ENCODE measurements at regions not wholly inside any gene's neighbourhood (a gene's known extent, or its start where the extent isn't known, plus 50 kb on each side); places are given as distances from the start of the nearest gene placed in this dataset.

GRCh38 chr1:194640322-194640721 lies 1453.9 kb upstream of the B3GALT2 start:
- ChIA-PET CTCF (no interaction called here), POLR2A (no interaction called here)
- DNase-seq (ENCODE audit: low read depth in 1 of 2, low spot score in 1 of 2) = no peak
- WGBS (ENCODE audit: missing lambda C conversion rate) = 26% methylated on average over 2 of the region's 2 CpGs
- FAIRE-seq = no peak
- no peak overlapping the region for H3K27ac ChIP-seq
- H3K9me3 ChIP-seq = no peaks in the 10 kb centered on the region
- no peak overlapping the region for H3K4me3 ChIP-seq
- no peak for ATAC-seq
- no peak overlapping the region for H3K4me2 ChIP-seq
- no peaks in the 10 kb centered on the region for H3K4me1 ChIP-seq
- TF ChIP-seq BHLHE40 (IDR thresholded peaks at IDR 0.05; ENCODE audit: low read depth, low read length) (no peak), MAFK (IDR thresholded peaks at IDR 0.05; ENCODE audit: partially characterized antibody) (no peak), FOXS1 (CRISPR knock-in tag; IDR thresholded peaks at IDR 0.05) (no peak), ZNF302 (CRISPR knock-in tag; IDR thresholded peaks at IDR 0.05) (no peak), KDM1A (IDR thresholded peaks at IDR 0.05; ENCODE audit: low read depth) (no peak)

- no peak for ATAC-seq
- no peak overlapping the region for H3K4me3 ChIP-seq
- H3K4me1 ChIP-seq = no peaks in the 10 kb centered on the region
- DNase-seq (ENCODE audit: low read depth in 1 of 2, low spot score in 1 of 2) = no peak
- TF ChIP-seq MAZ (IDR thresholded peaks at IDR 0.05; ENCODE audit: borderline replicate concordance, low read depth, low read length) (no peak), MAFK (IDR thresholded peaks at IDR 0.05; ENCODE audit: partially characterized antibody) (no peak), JUN (IDR thresholded peaks at IDR 0.05) (no peak), EP300 (IDR thresholded peaks at IDR 0.05) (no peak), POLR2A (IDR thresholded peaks at IDR 0.05; ENCODE audit: low read length) (no peak), SMC3 (IDR thresholded peaks at IDR 0.05) (no peak)
- ChIA-PET CTCF (no interaction called here), POLR2A (no interaction called here)
- FAIRE-seq = no peak
- H3K4me2 ChIP-seq = no peak overlapping the region
- WGBS (ENCODE audit: missing lambda C conversion rate) = 41% methylated on average over 2 of the region's 2 CpGs
- no peaks in the 10 kb centered on the region; the same call in 2 of the 3 replicates for H3K9me3 ChIP-seq
- H3K27ac ChIP-seq = no peak overlapping the region
Observed at GRCh38 chr1:194629011-194629410, 1442.6 kb upstream of the B3GALT2 start.

- WGBS (ENCODE audit: missing lambda C conversion rate) = 83% methylated on average over 2 of the region's 4 CpGs
Observed at GRCh38 chr1:194624833-194625232, 1438.4 kb upstream of the B3GALT2 start.

GRCh38 chr1:194618101-194618500 lies 1431.7 kb upstream of the B3GALT2 start:
- ChIA-PET POLR2A (no interaction called here), CTCF (interaction anchor here (1.2 kb wide), 1 partner anchor 9 kb away, joined by 3 read pairs; no protein-coding TSS in a partner anchor)
- FAIRE-seq = no peak
- TF ChIP-seq CHD4 (IDR thresholded peaks at IDR 0.05; ENCODE audit: borderline replicate concordance) (no peak), CTCF (IDR thresholded peaks at IDR 0.05) (no peak), RARB (CRISPR knock-in tag; IDR thresholded peaks at IDR 0.05) (no peak), FOXS1 (CRISPR knock-in tag; IDR thresholded peaks at IDR 0.05) (no peak), CEBPB (IDR thresholded peaks at IDR 0.05) (no peak), RFX5 (IDR thresholded peaks at IDR 0.05) (no peak), RAD21 (conservative IDR thresholded peaks at IDR 0.05 in 1 of 2, IDR thresholded peaks at IDR 0.05 in 1 of 2) (no peak), ATOH8 (CRISPR knock-in tag; IDR thresholded peaks at IDR 0.05; ENCODE audit: low read depth) (no peak), E2F6 (IDR thresholded peaks at IDR 0.05; ENCODE audit: borderline replicate concordance, low read depth) (no peak), CBX8 (IDR thresholded peaks at IDR 0.05) (no peak), TP53 (CRISPR knock-in tag; IDR thresholded peaks at IDR 0.05) (no peak), HOXB5 (CRISPR knock-in tag; IDR thresholded peaks at IDR 0.05) (no peak), RCOR1 (IDR thresholded peaks at IDR 0.05; ENCODE audit: low read depth, low read length) (no peak), RNF2 (IDR thresholded peaks at IDR 0.05; ENCODE audit: borderline replicate concordance, low read depth) (no peak), BHLHE40 (IDR thresholded peaks at IDR 0.05; ENCODE audit: low read depth, low read length) (no peak)
- TF ChIP-seq, protein P1, sequence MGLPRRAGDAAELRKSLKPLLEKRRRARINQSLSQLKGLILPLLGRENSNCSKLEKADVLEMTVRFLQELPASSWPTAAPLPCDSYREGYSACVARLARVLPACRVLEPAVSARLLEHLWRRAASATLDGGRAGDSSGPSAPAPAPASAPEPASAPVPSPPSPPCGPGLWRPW (IDR thresholded peaks at IDR 0.05) = no peak
- TF ChIP-seq, protein P2, sequence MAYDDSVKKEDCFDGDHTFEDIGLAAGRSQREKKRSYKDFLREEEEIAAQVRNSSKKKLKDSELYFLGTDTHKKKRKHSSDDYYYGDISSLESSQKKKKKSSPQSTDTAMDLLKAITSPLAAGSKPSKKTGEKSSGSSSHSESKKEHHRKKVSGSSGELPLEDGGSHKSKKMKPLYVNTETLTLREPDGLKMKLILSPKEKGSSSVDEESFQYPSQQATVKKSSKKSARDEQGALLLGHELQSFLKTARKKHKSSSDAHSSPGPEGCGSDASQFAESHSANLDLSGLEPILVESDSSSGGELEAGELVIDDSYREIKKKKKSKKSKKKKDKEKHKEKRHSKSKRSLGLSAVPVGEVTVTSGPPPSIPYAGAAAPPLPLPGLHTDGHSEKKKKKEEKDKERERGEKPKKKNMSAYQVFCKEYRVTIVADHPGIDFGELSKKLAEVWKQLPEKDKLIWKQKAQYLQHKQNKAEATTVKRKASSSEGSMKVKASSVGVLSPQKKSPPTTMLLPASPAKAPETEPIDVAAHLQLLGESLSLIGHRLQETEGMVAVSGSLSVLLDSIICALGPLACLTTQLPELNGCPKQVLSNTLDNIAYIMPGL (CRISPR knock-in tag; IDR thresholded peaks at IDR 0.05; ENCODE audit: borderline replicate concordance) = no peak

More at GRCh38 chr1:194624833-194625232, 1438.4 kb upstream of the B3GALT2 start:
- no peaks in the 10 kb centered on the region for H3K4me1 ChIP-seq
- H3K4me2 ChIP-seq = no peak overlapping the region
- H3K9me3 ChIP-seq = no peaks in the 10 kb centered on the region; the same call in 2 of the 3 replicates
- H3K27ac ChIP-seq = no peak overlapping the region
- H3K4me3 ChIP-seq = no peak overlapping the region
- DNase-seq (ENCODE audit: low read depth in 1 of 2, low spot score in 1 of 2) (no peak), ATAC-seq (no peak), FAIRE-seq (no peak)
- CTCF ChIA-PET = no interaction called here
- POLR2A ChIA-PET = no interaction called here
- TF ChIP-seq ESRRA (IDR thresholded peaks at IDR 0.05; ENCODE audit: borderline replicate concordance, low read length) (no peak), RAD21 (conservative IDR thresholded peaks at IDR 0.05 in 1 of 2, IDR thresholded peaks at IDR 0.05 in 1 of 2) (no peak), ZC3H11A (IDR thresholded peaks at IDR 0.05) (no peak), TFCP2L1 (CRISPR knock-in tag; IDR thresholded peaks at IDR 0.05) (no peak), MAZ (IDR thresholded peaks at IDR 0.05; ENCODE audit: borderline replicate concordance, low read depth, low read length) (no peak)

More at GRCh38 chr1:194618101-194618500, 1431.7 kb upstream of the B3GALT2 start:
- ATAC-seq = no peak
- Histone ChIP-seq H3K4me2 (no peak overlapping the region), H3K27ac (no peak overlapping the region), H3K9me3 (no peaks in the 10 kb centered on the region), H3K4me1 (no peaks in the 10 kb centered on the region), H3K4me3 (no peak overlapping the region)
- 45% methylated on average over 2 of the region's 2 CpGs for WGBS (ENCODE audit: missing lambda C conversion rate)
- no peak for DNase-seq (ENCODE audit: low read depth in 1 of 2, low spot score in 1 of 2)

All from A549 (cell line).